MM.1S (cell line): ENCODE measurements at regions not wholly inside any gene's neighbourhood (a gene's known extent, or its start where the extent isn't known, plus 50 kb on each side); places are given as distances from the start of the nearest gene placed in this dataset.

Experiments
- DNase-seq: peaks from one replicate; pipeline ENCODE4 v3.0.0-alpha.2; 2015
- H2AFZ ChIP-seq: fragments of 300-600 bp; sonication (generic); 2 replicates; pipeline ENCODE4 v1.6.0; 2016; ENCODE audit warnings: antibody characterized with exemption, low read length
- H3F3A ChIP-seq: fragments of 300-600 bp; sonication (generic); 2 replicates; pipeline ENCODE4 v1.6.1; 2016; ENCODE audit warnings: mild to moderate bottlenecking, antibody characterized with exemption, low read length, moderate library complexity, mixed read lengths; ENCODE audit not compliant: insufficient read depth
- H3K27ac ChIP-seq: fragments of 300-600 bp; sonication (generic); 2 replicates; pipeline ENCODE4 v1.5.1; 2016; ENCODE audit warnings: mild to moderate bottlenecking, low read length
- H3K27me3 ChIP-seq: fragments of 300-600 bp; sonication (generic); replicated peaks from 2 replicates; pipeline ENCODE4 v1.6.0; 2016; ENCODE audit warnings: low read length; ENCODE audit not compliant: insufficient read depth
- H3K36me3 ChIP-seq: fragments of 300-600 bp; sonication (generic); replicated peaks from 2 replicates; pipeline ENCODE4 v1.6.1; 2016; ENCODE audit warnings: mild to moderate bottlenecking, low read length, mixed read lengths; ENCODE audit not compliant: insufficient read depth
- H3K4me1 ChIP-seq: fragments of 300-600 bp; sonication (generic); 2 replicates; pipeline ENCODE4 v1.6.1; 2016; ENCODE audit warnings: low read length, mixed read lengths
- H3K4me2 ChIP-seq: fragments of 300-600 bp; sonication (generic); 2 replicates; pipeline ENCODE4 v1.6.0; 2016; ENCODE audit warnings: low read depth, low read length
- H3K4me3 ChIP-seq: fragments of 300-600 bp; sonication (generic); 2 replicates; pipeline ENCODE4 v1.5.1; 2016; ENCODE audit warnings: low read length, mixed read lengths
- H3K79me2 ChIP-seq: fragments of 300-600 bp; sonication (generic); 2 replicates; pipeline ENCODE4 v1.6.1; 2016; ENCODE audit warnings: mixed run types, low read length, mixed read lengths
- H3K9ac ChIP-seq: fragments of 300-600 bp; sonication (generic); 2 replicates; pipeline ENCODE4 v1.6.1; 2016; ENCODE audit warnings: low read length, mixed read lengths
- H3K9me2 ChIP-seq: fragments of 300-600 bp; sonication (generic); replicated peaks from 2 replicates; pipeline ENCODE4 v1.6.1; 2016; ENCODE audit warnings: mild to moderate bottlenecking, low read length, mixed read lengths; ENCODE audit not compliant: insufficient read depth
- H3K9me3 ChIP-seq: fragments of 300-600 bp; sonication (generic); replicated peaks from 2 replicates; pipeline ENCODE4 v1.6.1; 2016; ENCODE audit warnings: mild to moderate bottlenecking, low read length, mixed read lengths; ENCODE audit not compliant: insufficient read depth
- H4K20me1 ChIP-seq: fragments of 300-600 bp; sonication (generic); 2 replicates; pipeline ENCODE4 v1.6.1; 2016; ENCODE audit warnings: mild to moderate bottlenecking, low read length, moderate library complexity, mixed read lengths; ENCODE audit not compliant: insufficient read depth
- CTCF ChIP-seq: fragments of 300-600 bp; sonication (generic); IDR thresholded peaks from 2 replicates; pipeline ENCODE4 v1.5.1; 2016; ENCODE audit warnings: antibody characterized with exemption, low read length, mixed read lengths
- EZH2 ChIP-seq: fragments of 300-600 bp; sonication (generic); optimal IDR thresholded peaks from 2 replicates; pipeline ENCODE3; 2017; ENCODE audit warnings: low read depth, mild to moderate bottlenecking, antibody characterized with exemption, low read length, mixed read lengths
- EZH2phosphoT487 ChIP-seq: fragments of 300-600 bp; sonication (generic); IDR thresholded peaks from 2 replicates; pipeline ENCODE4 v1.6.1; 2018; ENCODE audit warnings: antibody characterized with exemption, low read length

- no peak overlapping the region for H2AFZ ChIP-seq
- H3K9me3 ChIP-seq, result no peaks in the 10 kb centered on the region
- no peak overlapping the region for H3K4me2 ChIP-seq
- no peaks in the 10 kb centered on the region for H3K36me3 ChIP-seq
- H3K9ac ChIP-seq, result no peak overlapping the region
- no peaks in the 10 kb centered on the region for H3F3A ChIP-seq
- no peaks in the 10 kb centered on the region for H3K4me1 ChIP-seq
- no peak for TF ChIP-seq EZH2phosphoT487
- no peak for TF ChIP-seq EZH2
- TF ChIP-seq CTCF, result no peak
- H3K27me3 ChIP-seq, result no peaks in the 10 kb centered on the region
- no peaks in the 10 kb centered on the region for H4K20me1 ChIP-seq
- H3K9me2 ChIP-seq, result no peaks in the 10 kb centered on the region
- H3K79me2 ChIP-seq, result no peaks in the 10 kb centered on the region
- no peak overlapping the region for H3K4me3 ChIP-seq
- DNase-seq, result no peak
- no peak overlapping the region for H3K27ac ChIP-seq
These were observed 111.3 kb downstream of the PCDH18 start for GRCh38 chr4:137420901-137421396.

- Histone ChIP-seq H4K20me1 (no peaks in the 10 kb centered on the region), H3K4me1 (no peaks in the 10 kb centered on the region), H3K9me3 (no peaks in the 10 kb centered on the region), H3K27me3 (no peaks in the 10 kb centered on the region), H3K4me2 (no peak overlapping the region), H3K9me2 (no peaks in the 10 kb centered on the region), H3K27ac (no peak overlapping the region), H3K4me3 (no peak overlapping the region), H3F3A (no peaks in the 10 kb centered on the region), H3K9ac (no peak overlapping the region), H2AFZ (no peak overlapping the region), H3K79me2 (no peaks in the 10 kb centered on the region), H3K36me3 (no peaks in the 10 kb centered on the region)
- DNase-seq, result no peak
- TF ChIP-seq CTCF (no peak), EZH2 (no peak), EZH2phosphoT487 (no peak)
These were observed 114.6 kb downstream of the PCDH18 start for GRCh38 chr4:137417676-137418075.

GRCh38 chr4:137414802-137415201 is 117.5 kb downstream of the PCDH18 start:
- Histone ChIP-seq H3K27ac (no peak overlapping the region), H3K4me1 (no peaks in the 10 kb centered on the region), H3K9me3 (no peaks in the 10 kb centered on the region), H3K79me2 (no peaks in the 10 kb centered on the region), H3K4me3 (no peak overlapping the region), H3K9me2 (no peaks in the 10 kb centered on the region), H2AFZ (no peak overlapping the region), H3K36me3 (no peaks in the 10 kb centered on the region), H3K9ac (no peak overlapping the region), H4K20me1 (no peaks in the 10 kb centered on the region), H3K27me3 (no peaks in the 10 kb centered on the region), H3F3A (no peaks in the 10 kb centered on the region), H3K4me2 (no peak overlapping the region)
- TF ChIP-seq EZH2phosphoT487, result no peak
- TF ChIP-seq EZH2, result no peak
- no peak for TF ChIP-seq CTCF
- no peak for DNase-seq
